ENCODE measurements at regions not wholly inside any gene's neighbourhood (a gene's known extent, or its start where the extent isn't known, plus 50 kb on each side); places are given as distances from the start of the nearest gene placed in this dataset.

- no peak for TF ChIP-seq CTCF (IDR thresholded peaks at IDR 0.05; ENCODE audit: unreplicated experiment)
- no peak overlapping the region for H3K4me3 Mint-ChIP-seq (ENCODE audit: unreplicated experiment)
- H3K27ac Mint-ChIP-seq (ENCODE audit: unreplicated experiment) = no peak overlapping the region
- H3K27me3 Mint-ChIP-seq (ENCODE audit: unreplicated experiment) = peaks cover 7% of the 10 kb centered on the region
- no peak for DNase-seq (ENCODE audit: low spot score)
- H3K36me3 Mint-ChIP-seq (ENCODE audit: low read depth, unreplicated experiment) = no peaks in the 10 kb centered on the region
- H3K9me3 Mint-ChIP-seq (ENCODE audit: unreplicated experiment) = no peaks in the 10 kb centered on the region
- H3K4me1 Mint-ChIP-seq (ENCODE audit: unreplicated experiment) = peaks cover 6% of the 10 kb centered on the region
These were observed 176.4 kb upstream of the GSE1 start for GRCh38 chr16:85436636-85437165.

GRCh38 chr16:85437166-85438052 lies 175.7 kb upstream of the GSE1 start:
- no peak for DNase-seq (ENCODE audit: low spot score)
- H3K27ac Mint-ChIP-seq (ENCODE audit: unreplicated experiment) = no peak overlapping the region
- peaks cover 6% of the 10 kb centered on the region for H3K4me1 Mint-ChIP-seq (ENCODE audit: unreplicated experiment)
- no peaks in the 10 kb centered on the region for H3K36me3 Mint-ChIP-seq (ENCODE audit: low read depth, unreplicated experiment)
- no peak for TF ChIP-seq CTCF (IDR thresholded peaks at IDR 0.05; ENCODE audit: unreplicated experiment)
- peaks cover 7% of the 10 kb centered on the region for H3K27me3 Mint-ChIP-seq (ENCODE audit: unreplicated experiment)
- no peak overlapping the region for H3K4me3 Mint-ChIP-seq (ENCODE audit: unreplicated experiment)
- H3K9me3 Mint-ChIP-seq (ENCODE audit: unreplicated experiment) = no peaks in the 10 kb centered on the region

GRCh38 chr16:85438981-85439685 lies 174.0 kb upstream of the GSE1 start:
- peaks cover 7% of the 10 kb centered on the region for H3K27me3 Mint-ChIP-seq (ENCODE audit: unreplicated experiment)
- H3K36me3 Mint-ChIP-seq (ENCODE audit: low read depth, unreplicated experiment) = no peaks in the 10 kb centered on the region
- peaks cover 9% of the 10 kb centered on the region for H3K4me1 Mint-ChIP-seq (ENCODE audit: unreplicated experiment)
- no peak for DNase-seq (ENCODE audit: low spot score)
- TF ChIP-seq CTCF (IDR thresholded peaks at IDR 0.05; ENCODE audit: unreplicated experiment) = no peak
- no peaks in the 10 kb centered on the region for H3K9me3 Mint-ChIP-seq (ENCODE audit: unreplicated experiment)
- no peak overlapping the region for H3K27ac Mint-ChIP-seq (ENCODE audit: unreplicated experiment)
- H3K4me3 Mint-ChIP-seq (ENCODE audit: unreplicated experiment) = no peak overlapping the region

- H3K4me1 Mint-ChIP-seq (ENCODE audit: unreplicated experiment) = peaks cover 9% of the 10 kb centered on the region
- TF ChIP-seq CTCF (IDR thresholded peaks at IDR 0.05; ENCODE audit: unreplicated experiment) = no peak
- no peaks in the 10 kb centered on the region for H3K36me3 Mint-ChIP-seq (ENCODE audit: low read depth, unreplicated experiment)
- H3K4me3 Mint-ChIP-seq (ENCODE audit: unreplicated experiment) = no peak overlapping the region
- H3K9me3 Mint-ChIP-seq (ENCODE audit: unreplicated experiment) = no peaks in the 10 kb centered on the region
- H3K27ac Mint-ChIP-seq (ENCODE audit: unreplicated experiment) = no peak overlapping the region
- H3K27me3 Mint-ChIP-seq (ENCODE audit: unreplicated experiment) = peaks cover 6% of the 10 kb centered on the region
- DNase-seq (ENCODE audit: low spot score) = no peak
These were observed 172.4 kb upstream of the GSE1 start for GRCh38 chr16:85440744-85441143.

Data from endothelial cell (in vitro differentiated cells).